ENCODE measurements at regions not wholly inside any gene's neighbourhood (a gene's known extent, or its start where the extent isn't known, plus 50 kb on each side); places are given as distances from the start of the nearest gene placed in this dataset.

GRCh38 chr2:122815120-122815519, 1059.7 kb downstream of the TSN start:
- in situ Hi-C loops (cut with HindIII; ENCODE audit: low sequenced_read_pairs), result no loop called here

- in situ Hi-C loops (cut with HindIII; ENCODE audit: low sequenced_read_pairs), result no loop called here
Measured at GRCh38 chr2:122816803-122817202, 1061.4 kb downstream of the TSN start.

GRCh38 chr2:122822319-122822718, 1066.9 kb downstream of the TSN start:
- in situ Hi-C loops (cut with HindIII; ENCODE audit: low sequenced_read_pairs), result no loop called here

GRCh38 chr2:122830157-122830556, 1074.7 kb downstream of the TSN start:
- in situ Hi-C loops (cut with HindIII; ENCODE audit: low sequenced_read_pairs), result no loop called here

- in situ Hi-C loops (cut with HindIII; ENCODE audit: low sequenced_read_pairs), result no loop called here
Measured at GRCh38 chr2:122831649-122832048, 1076.2 kb downstream of the TSN start.

GRCh38 chr2:122843503-122843902, 1088.1 kb downstream of the TSN start:
- in situ Hi-C loops (cut with HindIII; ENCODE audit: low sequenced_read_pairs), result no loop called here

GRCh38 chr2:122851161-122851560, 1095.7 kb downstream of the TSN start:
- in situ Hi-C loops (cut with HindIII; ENCODE audit: low sequenced_read_pairs), result no loop called here

- in situ Hi-C loops (cut with HindIII; ENCODE audit: low sequenced_read_pairs), result no loop called here
Measured at GRCh38 chr2:122851972-122852531, 1096.6 kb downstream of the TSN start.

GRCh38 chr2:122856696-122857095, 1101.2 kb downstream of the TSN start:
- in situ Hi-C loops (cut with HindIII; ENCODE audit: low sequenced_read_pairs), result no loop called here

GRCh38 chr2:122858075-122858702, 1102.7 kb downstream of the TSN start:
- in situ Hi-C loops (cut with HindIII; ENCODE audit: low sequenced_read_pairs), result no loop called here

- in situ Hi-C loops (cut with HindIII; ENCODE audit: low sequenced_read_pairs), result no loop called here
Measured at GRCh38 chr2:122858813-122859212, 1103.4 kb downstream of the TSN start.

GRCh38 chr2:122859260-122859659, 1103.8 kb downstream of the TSN start:
- in situ Hi-C loops (cut with HindIII; ENCODE audit: low sequenced_read_pairs), result no loop called here

GRCh38 chr2:122863532-122863931, 1108.1 kb downstream of the TSN start:
- in situ Hi-C loops (cut with HindIII; ENCODE audit: low sequenced_read_pairs), result no loop called here

- in situ Hi-C loops (cut with HindIII; ENCODE audit: low sequenced_read_pairs), result no loop called here
Measured at GRCh38 chr2:122864728-122865127, 1109.3 kb downstream of the TSN start.

GRCh38 chr2:122866095-122866494, 1110.6 kb downstream of the TSN start:
- in situ Hi-C loops (cut with HindIII; ENCODE audit: low sequenced_read_pairs), result no loop called here

GRCh38 chr2:122867941-122868340, 1112.5 kb downstream of the TSN start:
- in situ Hi-C loops (cut with HindIII; ENCODE audit: low sequenced_read_pairs), result no loop called here

GRCh38 chr2:122868646-122869275, 1113.3 kb downstream of the TSN start:
- in situ Hi-C loops (cut with HindIII; ENCODE audit: low sequenced_read_pairs), result no loop called here

- in situ Hi-C loops (cut with HindIII; ENCODE audit: low sequenced_read_pairs), result no loop called here
Measured at GRCh38 chr2:122873951-122874350, 1118.5 kb downstream of the TSN start.

- in situ Hi-C loops (cut with HindIII; ENCODE audit: low sequenced_read_pairs), result no loop called here
Measured at GRCh38 chr2:122875091-122875865, 1119.8 kb downstream of the TSN start.

GRCh38 chr2:122883849-122884248, 1128.4 kb downstream of the TSN start:
- in situ Hi-C loops (cut with HindIII; ENCODE audit: low sequenced_read_pairs), result no loop called here

GRCh38 chr2:122884889-122885288, 1129.4 kb downstream of the TSN start:
- in situ Hi-C loops (cut with HindIII; ENCODE audit: low sequenced_read_pairs), result no loop called here

- in situ Hi-C loops (cut with HindIII; ENCODE audit: low sequenced_read_pairs), result no loop called here
Measured at GRCh38 chr2:122885436-122885835, 1130.0 kb downstream of the TSN start.

Measured in endothelial cell of hepatic sinusoid (primary cell).